B cell (primary cell): ENCODE measurements at regions not wholly inside any gene's neighbourhood (a gene's known extent, or its start where the extent isn't known, plus 50 kb on each side); places are given as distances from the start of the nearest gene placed in this dataset.

Source experiments
- ATAC-seq: fragments of 200-7000 bp; cut with Tn5 transposase; one replicate; pipeline ENCODE4 v1.10.0; 2021; ENCODE audit warnings: low read depth, mild to moderate bottlenecking, moderate number of reproducible peaks, moderate library complexity
- CTCF ChIA-PET: fragments of 350-600 bp; sonication (Branson Sonifier 250); formaldehyde crosslinking; loops from one replicate; lab custom pipeline; 2021; ENCODE audit warnings: antibody characterized with exemption, inconsistent platforms; lab: Charles Lee
- POLR2A ChIA-PET: fragments of 350-600 bp; sonication (Branson Sonifier 250); formaldehyde crosslinking; loops from one replicate; lab custom pipeline; 2021; ENCODE audit warnings: antibody characterized with exemption; lab: Charles Lee
- DNase-seq: peaks from one replicate; pipeline ENCODE4 v3.0.0; 2013
- H2AFZ ChIP-seq: 2 replicates; pipeline ENCODE4 v1.6.1; 2012; ENCODE audit warnings: mild to moderate bottlenecking, low read depth, low read length; ENCODE audit not compliant: insufficient read depth, poor library complexity, severe bottlenecking
- H3K27ac ChIP-seq, 2 donors: 1 replicate in 1 of 2; 2 replicates in 1 of 2; pipeline ENCODE4 v1.5.1; 2012 to 2013; ENCODE audit warnings: low read length in 2 of 2, mild to moderate bottlenecking in 2 of 2, moderate library complexity in 1 of 2
- H3K27me3 ChIP-seq, 4 experiments: fragments of 200-600 bp in 1 of 4; sonication (generic) in 1 of 4; replicated peaks in 1 of 4; 1 replicate in 2 of 4; 2 replicates in 2 of 4; pipeline versions ENCODE4 v1.6.1 to v1.7.0; 2013 to 2016; ENCODE audit warnings: low read length in 3 of 4, mild to moderate bottlenecking in 2 of 4, mixed read lengths in 1 of 4, moderate library complexity in 1 of 4; ENCODE audit not compliant: insufficient read depth in 4 of 4, control insufficient read depth in 3 of 4; ENCODE audit errors: control extremely low read depth in 1 of 4
- H3K36me3 ChIP-seq, 2 experiments: replicated peaks in 1 of 2; 1 replicate in 1 of 2; 2 replicates in 1 of 2; pipeline versions ENCODE4 v1.6.1 to v1.7.1; 2013; ENCODE audit warnings: low read length in 1 of 2; ENCODE audit not compliant: insufficient read depth in 2 of 2, control insufficient read depth in 1 of 2; ENCODE audit errors: control extremely low read depth in 1 of 2, extremely low read depth in 1 of 2
- H3K4me1 ChIP-seq, 2 donors: fragments of 200-600 bp in 1 of 2; sonication (generic) in 1 of 2; 1 replicate in 1 of 2; 2 replicates in 1 of 2; pipeline versions ENCODE4 v1.5.1 to v1.6.1; 2013 to 2017; ENCODE audit warnings: low read length in 2 of 2; ENCODE audit not compliant: control insufficient read depth in 2 of 2, insufficient read depth in 2 of 2
- H3K4me2 ChIP-seq: replicated peaks from 2 replicates; pipeline ENCODE3; 2012; ENCODE audit warnings: mild to moderate bottlenecking, low read depth, low read length; ENCODE audit not compliant: poor library complexity, severe bottlenecking
- H3K4me3 ChIP-seq, 5 experiments: fragments of 200-600 bp in 1 of 5; sonication (generic) in 1 of 5; 1 replicate in 3 of 5; 2 replicates in 2 of 5; pipeline versions ENCODE4 v1.5.1 to v1.7.0; 2011 to 2016; ENCODE audit warnings: low read length in 4 of 5, mild to moderate bottlenecking in 4 of 5, low read depth in 2 of 5, control low read depth in 1 of 5, moderate library complexity in 1 of 5; ENCODE audit not compliant: insufficient read depth in 1 of 5; ENCODE audit errors: control extremely low read depth in 1 of 5, extremely low read depth in 1 of 5
- H3K79me2 ChIP-seq: fragments of 200-600 bp; sonication (generic); one replicate; pipeline ENCODE4 v1.6.0; 2016; ENCODE audit warnings: low read length; ENCODE audit not compliant: control insufficient read depth, insufficient read depth
- H3K9ac ChIP-seq: fragments of 200-600 bp; sonication (generic); 2 replicates; pipeline ENCODE4 v1.6.1; 2017; ENCODE audit warnings: mild to moderate bottlenecking, low read length, moderate library complexity
- H3K9me3 ChIP-seq, 3 donors: one replicate each; pipeline versions ENCODE4 v1.6.1 to v1.7.1; 2013; ENCODE audit warnings: low read length in 2 of 3; ENCODE audit not compliant: control insufficient read depth in 2 of 3, insufficient read depth in 1 of 3; ENCODE audit errors: control extremely low read depth in 1 of 3
- H4K20me1 ChIP-seq: 2 replicates; pipeline ENCODE4 v1.6.0; 2012; ENCODE audit warnings: mild to moderate bottlenecking, low read length; ENCODE audit not compliant: insufficient read depth, control insufficient read depth, poor library complexity, severe bottlenecking
- H3K27ac Mint-ChIP-seq: one replicate; pipeline ENCODE4 v1.8.0; 2021; ENCODE audit warnings: mixed read lengths
- H3K27me3 Mint-ChIP-seq: one replicate; pipeline ENCODE4 v1.8.0; 2021; ENCODE audit warnings: mixed read lengths
- H3K4me1 Mint-ChIP-seq: one replicate; pipeline ENCODE4 v1.8.0; 2021; ENCODE audit warnings: mixed read lengths
- H3K4me3 Mint-ChIP-seq: one replicate; pipeline ENCODE4 v1.8.0; 2021; ENCODE audit warnings: mixed read lengths
- H3K9me3 Mint-ChIP-seq: one replicate; pipeline ENCODE4 v1.8.0; 2022; ENCODE audit warnings: mixed read lengths; ENCODE audit not compliant: insufficient read depth
- CTCF ChIP-seq: fragments of 200-600 bp; IDR thresholded peaks from one replicate; pipeline ENCODE4 v1.8.0; 2022; ENCODE audit warnings: antibody characterized with exemption, mild to moderate bottlenecking
- EZH2 ChIP-seq: IDR thresholded peaks from 2 replicates; pipeline ENCODE4 v1.6.1; 2012; ENCODE audit warnings: borderline replicate concordance, low read depth, mild to moderate bottlenecking, moderate library complexity, low read length; ENCODE audit not compliant: insufficient read depth, poor library complexity, severe bottlenecking
- WGBS: methylation state at CpG from one replicate; pipeline ENCODE4 v1.1.5; 2013; ENCODE audit warnings: missing lambda C conversion rate; ENCODE audit not compliant: insufficient coverage; 5-methylcytosine and 5-hydroxymethylcytosine counted together
- intact Hi-C: fragments of 100-400 bp; cut with micrococcal nuclease; formaldehyde crosslinking; loops from one replicate; pipeline ENCODE4 v1.10.0; 2022

- H2AFZ ChIP-seq: no peak overlapping the region
- H3K27ac ChIP-seq: no peak overlapping the region
- no peaks in the 10 kb centered on the region for H3K4me1 Mint-ChIP-seq
- H3K4me3 ChIP-seq: no peak overlapping the region
- H3K9me3 Mint-ChIP-seq: no peaks in the 10 kb centered on the region
- no peaks in the 10 kb centered on the region for H3K79me2 ChIP-seq
- ATAC-seq (no peak), DNase-seq (no peak)
- peaks cover 0 to 2% (median 0%) of the 10 kb centered on the region in 3 donors for H3K9me3 ChIP-seq
- intact Hi-C loops: no loop called here
- no peaks in the 10 kb centered on the region for H3K27me3 ChIP-seq
- H3K4me3 Mint-ChIP-seq: no peak overlapping the region
- H3K27ac Mint-ChIP-seq: no peak overlapping the region
- POLR2A ChIA-PET: no interaction called here
- no peak overlapping the region for H3K4me2 ChIP-seq
- CTCF ChIA-PET: no interaction called here
- no peaks in the 10 kb centered on the region for H3K27me3 Mint-ChIP-seq
- no peaks in the 10 kb centered on the region for H3K4me1 ChIP-seq
- no peak overlapping the region for H3K9ac ChIP-seq
- TF ChIP-seq EZH2 (no peak), CTCF (no peak)
- H4K20me1 ChIP-seq: no peaks in the 10 kb centered on the region
- no peaks in the 10 kb centered on the region for H3K36me3 ChIP-seq
Observed at GRCh38 chr3:82265747-82266146, 504.3 kb upstream of the GBE1 start.

- ATAC-seq: no peak
Observed at GRCh38 chr3:82262193-82262592, 500.7 kb upstream of the GBE1 start.

More at GRCh38 chr3:82262193-82262592, 500.7 kb upstream of the GBE1 start:
- Histone ChIP-seq H3K4me3 (no peak overlapping the region), H3K36me3 (no peaks in the 10 kb centered on the region), H3K9ac (no peak overlapping the region), H4K20me1 (no peaks in the 10 kb centered on the region), H3K27ac (no peak overlapping the region), H3K27me3 (no peaks in the 10 kb centered on the region), H3K9me3 (no peaks in the 10 kb centered on the region), H3K79me2 (no peaks in the 10 kb centered on the region), H3K4me2 (no peak overlapping the region), H3K4me1 (no peaks in the 10 kb centered on the region), H2AFZ (no peak overlapping the region)
- POLR2A ChIA-PET: no interaction called here
- H3K9me3 Mint-ChIP-seq: no peaks in the 10 kb centered on the region
- WGBS: no CpG with 5 or more reads among the region's 1 CpG
- no peak overlapping the region for H3K27ac Mint-ChIP-seq
- no peaks in the 10 kb centered on the region for H3K4me1 Mint-ChIP-seq
- intact Hi-C loops: no loop called here
- DNase-seq: no peak
- no peak overlapping the region for H3K4me3 Mint-ChIP-seq
- no peaks in the 10 kb centered on the region for H3K27me3 Mint-ChIP-seq
- CTCF ChIA-PET: no interaction called here
- TF ChIP-seq CTCF: no peak
- TF ChIP-seq EZH2: no peak
